Thyroid gland (tissue), 4 donors: ENCODE measurements at regions not wholly inside any gene's neighbourhood (a gene's known extent, or its start where the extent isn't known, plus 50 kb on each side); places are given as distances from the start of the nearest gene placed in this dataset.

Experiments used
- CTCF ChIP-seq, 6 experiments: fragments of 200-600 bp in 3 of 6; fragments of 450-650 bp in 3 of 6; sonication (generic) in 3 of 6; IDR thresholded peaks; one replicate each; pipeline ENCODE4 v1.5.1; 2016 to 2019; ENCODE audit warnings: antibody characterized with exemption in 6 of 6, mild to moderate bottlenecking in 2 of 6, inconsistent platforms in 1 of 6, moderate library complexity in 1 of 6
- POLR2A ChIP-seq, 2 donors: fragments of 450-650 bp; IDR thresholded peaks; one replicate each; pipeline ENCODE4 v1.6.1; 2017; ENCODE audit warnings: antibody characterized with exemption in 2 of 2, mild to moderate bottlenecking in 2 of 2, moderate library complexity in 1 of 2

- TF ChIP-seq CTCF (IDR thresholded peaks at IDR 0.05) (no peak), POLR2A (IDR thresholded peaks at IDR 0.05) (no peak)
These were observed 173.4 kb upstream of the CTBP2 start for GRCh38 chr10:125333769-125334168.
